Activated B cell treated with CpG ODN at 0.5 μM for 24 hours (primary cell): ENCODE measurements at regions not wholly inside any gene's neighbourhood (a gene's known extent, or its start where the extent isn't known, plus 50 kb on each side); places are given as distances from the start of the nearest gene placed in this dataset.

ENCODE experiments used
- ATAC-seq: fragments of 200-7000 bp; cut with Tn5 transposase; one replicate; pipeline ENCODE4 v1.10.0; 2021; ENCODE audit warnings: low read depth, mild to moderate bottlenecking, moderate library complexity
- CTCF ChIA-PET: fragments of 350-600 bp; sonication (Branson Sonifier 250); formaldehyde crosslinking; loops from one replicate; lab custom pipeline; 2021; ENCODE audit warnings: antibody characterized with exemption; lab: Charles Lee
- POLR2A ChIA-PET: fragments of 350-600 bp; sonication (Branson Sonifier 250); formaldehyde crosslinking; loops from one replicate; lab custom pipeline; 2021; ENCODE audit warnings: antibody characterized with exemption; lab: Charles Lee
- DNase-seq: peaks from one replicate; pipeline ENCODE4 v3.0.0; 2022
- H3K27ac Mint-ChIP-seq: one replicate; pipeline ENCODE4 v1.8.0; 2020; ENCODE audit warnings: mixed read lengths
- H3K27me3 Mint-ChIP-seq: one replicate; pipeline ENCODE4 v1.8.0; 2021; ENCODE audit warnings: mixed read lengths
- H3K36me3 Mint-ChIP-seq: one replicate; pipeline ENCODE4 v1.8.0; 2021; ENCODE audit warnings: low read depth, mixed read lengths
- H3K4me1 Mint-ChIP-seq: one replicate; pipeline ENCODE4 v1.8.0; 2021; ENCODE audit warnings: mixed read lengths
- H3K4me3 Mint-ChIP-seq: one replicate; pipeline ENCODE4 v1.8.0; 2020; ENCODE audit warnings: mild to moderate bottlenecking, mixed read lengths
- H3K9me3 Mint-ChIP-seq: one replicate; pipeline ENCODE4 v1.8.0; 2020; ENCODE audit warnings: mixed read lengths
- CTCF ChIP-seq: fragments of 200-600 bp; IDR thresholded peaks from one replicate; pipeline ENCODE4 v1.8.0; 2022; ENCODE audit warnings: antibody characterized with exemption, mild to moderate bottlenecking
- intact Hi-C: fragments of 100-400 bp; cut with micrococcal nuclease; formaldehyde crosslinking; loops from one replicate; pipeline ENCODE4 v1.15.1; 2024

GRCh38 chr13:107742544-107742943 lies 472.8 kb downstream of the LIG4 start:
- intact Hi-C loops, result no loop called here
- Mint-ChIP-seq H3K36me3 (no peaks in the 10 kb centered on the region), H3K9me3 (peaks cover 6% of the 10 kb centered on the region), H3K27ac (no peak overlapping the region), H3K27me3 (no peaks in the 10 kb centered on the region), H3K4me1 (no peaks in the 10 kb centered on the region), H3K4me3 (no peak overlapping the region)
- DNase-seq (no peak), ATAC-seq (no peak)
- no peak for TF ChIP-seq CTCF
- CTCF ChIA-PET, result no interaction called here
- POLR2A ChIA-PET, result no interaction called here

GRCh38 chr13:107738004-107738403 lies 477.3 kb downstream of the LIG4 start:
- Mint-ChIP-seq H3K27ac (no peak overlapping the region), H3K36me3 (no peaks in the 10 kb centered on the region), H3K4me1 (no peaks in the 10 kb centered on the region), H3K27me3 (no peaks in the 10 kb centered on the region), H3K9me3 (peaks cover 3% of the 10 kb centered on the region), H3K4me3 (no peak overlapping the region)
- ChIA-PET CTCF (no interaction called here), POLR2A (no interaction called here)
- intact Hi-C loops, result no loop called here
- no peak for TF ChIP-seq CTCF
- no peak for DNase-seq
- ATAC-seq, result no peak

- no peak overlapping the region for H3K4me3 Mint-ChIP-seq
- ATAC-seq (no peak), DNase-seq (no peak)
- intact Hi-C loops, result no loop called here
- H3K27ac Mint-ChIP-seq, result no peak overlapping the region
- peaks cover 3% of the 10 kb centered on the region for H3K9me3 Mint-ChIP-seq
- no peaks in the 10 kb centered on the region for H3K36me3 Mint-ChIP-seq
- ChIA-PET CTCF (no interaction called here), POLR2A (no interaction called here)
- H3K27me3 Mint-ChIP-seq, result no peaks in the 10 kb centered on the region
- TF ChIP-seq CTCF, result no peak
- H3K4me1 Mint-ChIP-seq, result no peaks in the 10 kb centered on the region
Measured at GRCh38 chr13:107736731-107737130, 478.6 kb downstream of the LIG4 start.

- intact Hi-C loops, result no loop called here
- ChIA-PET CTCF (no interaction called here), POLR2A (no interaction called here)
- Mint-ChIP-seq H3K36me3 (no peaks in the 10 kb centered on the region), H3K9me3 (peaks cover 3% of the 10 kb centered on the region), H3K4me3 (no peak overlapping the region), H3K27me3 (no peaks in the 10 kb centered on the region), H3K4me1 (no peaks in the 10 kb centered on the region), H3K27ac (no peak overlapping the region)
- DNase-seq, result no peak
- ATAC-seq, result no peak
- no peak for TF ChIP-seq CTCF
Measured at GRCh38 chr13:107736170-107736569, 479.2 kb downstream of the LIG4 start.

GRCh38 chr13:107734891-107735625 lies 480.3 kb downstream of the LIG4 start:
- intact Hi-C loops, result no loop called here
- ChIA-PET POLR2A (no interaction called here), CTCF (no interaction called here)
- TF ChIP-seq CTCF, result no peak
- Mint-ChIP-seq H3K9me3 (peaks cover 3% of the 10 kb centered on the region), H3K27ac (no peak overlapping the region), H3K27me3 (no peaks in the 10 kb centered on the region), H3K4me1 (no peaks in the 10 kb centered on the region), H3K36me3 (no peaks in the 10 kb centered on the region), H3K4me3 (no peak overlapping the region)
- ATAC-seq, result no peak
- no peak for DNase-seq
